Adipocyte (in vitro differentiated cells): ENCODE measurements at regions not wholly inside any gene's neighbourhood (a gene's known extent, or its start where the extent isn't known, plus 50 kb on each side); places are given as distances from the start of the nearest gene placed in this dataset.
A peak's percentile ranks its signal among the peaks of the same experiment; 100 is the strongest.

Source experiments
- DNase-seq: peaks from one replicate; pipeline ENCODE4 v3.0.0-alpha.2; 2015; ENCODE audit warnings: low read depth
- H3K27me3 ChIP-seq: replicated peaks from 2 replicates; pipeline ENCODE4 v1.7.0; 2013; ENCODE audit warnings: mild to moderate bottlenecking, low read length, moderate library complexity; ENCODE audit not compliant: control insufficient read depth, insufficient read depth
- H3K36me3 ChIP-seq: 2 replicates; pipeline ENCODE4 v1.7.0; 2013; ENCODE audit warnings: low read length, mild to moderate bottlenecking, moderate library complexity; ENCODE audit not compliant: control insufficient read depth, insufficient read depth, severe bottlenecking
- H3K4me1 ChIP-seq: 2 replicates; pipeline ENCODE4 v1.7.0; 2013; ENCODE audit warnings: mild to moderate bottlenecking, low read length, moderate library complexity; ENCODE audit not compliant: control insufficient read depth, insufficient read depth
- H3K4me3 ChIP-seq: 2 replicates; pipeline ENCODE4 v1.7.0; 2013; ENCODE audit warnings: mild to moderate bottlenecking, low read length, moderate library complexity
- H3K9ac ChIP-seq: 2 replicates; pipeline ENCODE4 v1.7.0; 2013; ENCODE audit warnings: mild to moderate bottlenecking, low read length, moderate library complexity
- H3K9me3 ChIP-seq: 2 replicates; pipeline ENCODE4 v1.7.0; 2013; ENCODE audit warnings: mild to moderate bottlenecking, low read length, moderate library complexity; ENCODE audit not compliant: control insufficient read depth

DNA sequence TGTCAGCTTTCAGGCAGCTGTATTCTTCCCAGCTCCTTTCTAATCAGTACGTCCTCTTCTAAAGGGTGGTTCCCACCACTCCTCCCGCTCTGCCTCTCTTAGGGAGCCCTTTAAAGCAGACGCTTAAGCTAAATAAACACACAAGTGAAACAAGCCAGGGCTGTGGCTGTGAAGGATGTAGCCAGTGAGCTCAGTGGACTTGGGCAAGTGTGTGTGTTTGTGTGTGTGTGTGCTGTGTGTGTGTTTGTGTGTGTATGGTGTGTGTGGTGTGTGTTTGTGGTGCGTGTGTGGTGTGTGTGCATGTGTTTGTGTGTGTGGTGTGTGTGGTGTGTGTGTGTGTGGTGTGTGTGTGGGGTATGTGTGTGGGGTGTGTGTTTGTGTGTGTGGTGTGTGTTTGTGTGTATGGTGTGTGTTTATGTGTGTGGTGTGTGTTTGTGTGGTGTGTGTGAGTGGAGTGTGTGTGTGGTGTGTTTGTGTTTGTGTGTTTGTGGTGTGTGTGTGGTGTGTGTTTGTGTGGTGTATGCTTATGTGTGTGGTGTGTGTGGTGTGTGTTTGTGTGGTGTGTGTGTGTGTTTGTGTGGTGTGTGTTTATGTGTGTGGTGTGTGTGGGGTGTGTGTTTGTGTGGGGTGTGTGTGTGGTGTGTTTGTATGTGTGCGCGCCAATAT lies 283.3 kb downstream of the PTTG2 start:
- peaks cover 4% of the 10 kb centered on the region for H3K9me3 ChIP-seq
- no peak for DNase-seq
- no peak overlapping the region for H3K4me3 ChIP-seq
- H3K27me3 ChIP-seq: no peaks in the 10 kb centered on the region
- no peak overlapping the region for H3K9ac ChIP-seq
- no peaks in the 10 kb centered on the region for H3K36me3 ChIP-seq
- H3K4me1 ChIP-seq: no peaks in the 10 kb centered on the region

DNA sequence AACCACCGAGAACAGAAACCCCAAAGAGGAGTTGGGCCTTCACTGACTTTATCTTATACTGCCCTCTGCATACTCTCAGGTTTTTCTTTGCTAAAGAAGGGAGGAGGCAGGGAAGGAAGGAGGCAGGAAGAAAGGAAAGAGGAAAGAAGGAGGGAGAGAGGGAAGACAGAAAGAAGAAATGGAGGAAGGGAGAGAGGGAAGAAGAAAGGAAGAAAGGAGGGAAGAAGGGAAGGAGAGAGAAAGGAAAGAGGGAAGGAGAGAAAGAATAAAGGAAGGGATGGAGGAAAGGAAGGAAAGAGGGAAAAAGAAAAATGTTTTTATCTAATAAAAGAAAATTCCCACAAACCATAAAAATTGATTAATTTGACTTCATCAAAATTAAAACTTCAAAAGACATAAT lies 294.6 kb downstream of the PTTG2 start:
- no peak for DNase-seq
- Histone ChIP-seq H3K4me3 (no peak overlapping the region), H3K36me3 (no peaks in the 10 kb centered on the region), H3K9ac (no peak overlapping the region), H3K9me3 (peaks cover 23% of the 10 kb centered on the region), H3K27me3 (no peaks in the 10 kb centered on the region), H3K4me1 (peaks cover 6% of the 10 kb centered on the region)

DNA sequence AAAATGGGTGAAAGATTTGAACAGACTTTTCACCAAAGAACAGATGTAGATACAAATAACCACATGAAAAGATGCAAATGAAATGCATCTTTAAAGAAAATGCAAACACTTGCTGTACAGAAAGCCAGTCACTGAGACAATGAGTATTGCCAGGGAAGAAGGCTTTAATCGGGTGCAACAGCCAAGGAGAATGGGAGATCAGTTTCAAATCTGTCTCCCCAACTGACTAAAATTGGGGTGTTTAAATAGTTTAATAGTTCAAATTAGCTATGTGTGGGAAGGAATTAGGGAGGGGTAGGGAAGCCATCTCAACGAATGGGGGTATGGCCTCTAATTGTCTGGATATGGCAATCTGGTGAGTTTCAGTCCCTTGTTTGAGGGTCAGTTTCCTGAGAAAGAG lies 295.4 kb downstream of the PTTG2 start:
- H3K9ac ChIP-seq: no peak overlapping the region
- no peaks in the 10 kb centered on the region for H3K36me3 ChIP-seq
- H3K27me3 ChIP-seq: no peaks in the 10 kb centered on the region
- no peak for DNase-seq
- H3K4me3 ChIP-seq: no peak overlapping the region
- peaks cover 11% of the 10 kb centered on the region for H3K4me1 ChIP-seq
- peaks cover 16% of the 10 kb centered on the region for H3K9me3 ChIP-seq

DNA sequence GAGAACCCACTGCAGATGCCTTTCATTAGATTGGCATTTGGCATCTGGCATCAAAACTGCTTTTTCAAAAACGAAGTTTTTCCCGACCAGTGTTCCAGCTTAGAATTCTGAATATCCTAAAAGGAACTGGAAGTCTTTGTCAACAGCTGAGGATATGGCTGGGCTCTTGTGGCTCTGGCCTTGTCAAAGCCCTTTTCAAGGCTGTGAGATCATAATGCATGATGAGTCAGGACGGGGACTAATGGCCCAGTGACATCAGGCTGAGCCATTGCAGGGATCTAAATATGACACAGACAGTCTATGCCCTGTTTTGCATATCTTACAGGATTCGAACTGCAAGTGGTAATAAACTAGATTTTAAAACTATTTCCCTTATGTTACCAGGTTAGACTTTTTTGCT lies 306.4 kb downstream of the PTTG2 start:
- no peak overlapping the region for H3K4me3 ChIP-seq
- peak; percentile 47 for DNase-seq
- no peaks in the 10 kb centered on the region for H3K4me1 ChIP-seq
- H3K9ac ChIP-seq: no peak overlapping the region
- H3K9me3 ChIP-seq: no peaks in the 10 kb centered on the region
- no peaks in the 10 kb centered on the region for H3K36me3 ChIP-seq
- no peaks in the 10 kb centered on the region for H3K27me3 ChIP-seq

DNA sequence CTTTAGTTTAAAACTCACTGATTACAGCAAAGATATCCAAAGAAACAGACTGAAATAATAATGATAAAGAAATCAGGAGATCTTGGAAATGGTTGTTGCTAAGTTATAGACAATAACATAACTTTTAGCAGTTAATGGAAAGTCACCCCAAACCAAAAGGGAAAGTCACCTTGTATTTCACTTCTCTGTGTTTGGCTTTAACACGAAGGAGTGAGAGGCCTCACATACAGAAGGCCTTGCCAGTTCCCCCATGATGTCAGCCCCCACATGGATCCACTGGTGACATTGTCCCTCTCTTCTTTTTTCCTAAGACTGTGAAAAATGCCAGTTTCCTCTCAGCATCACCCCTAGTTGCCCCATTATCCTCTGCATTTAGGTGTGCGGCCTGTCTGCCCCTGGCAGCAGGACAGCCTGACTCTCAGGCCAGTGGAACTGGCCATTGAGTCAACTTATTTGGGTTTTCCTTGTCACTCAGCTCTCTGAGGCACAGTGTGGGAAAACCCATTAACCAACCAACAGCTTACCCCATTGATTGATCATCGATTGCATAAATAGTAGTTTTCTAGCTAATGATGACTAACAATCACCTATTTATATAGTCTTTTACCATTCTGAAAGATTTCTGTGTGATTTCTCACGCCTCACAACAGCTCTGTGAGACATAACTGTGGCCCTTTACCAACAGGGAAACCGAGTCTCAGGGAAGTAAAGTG lies 308.1 kb downstream of the PTTG2 start:
- Histone ChIP-seq H3K9me3 (no peaks in the 10 kb centered on the region), H3K4me1 (no peaks in the 10 kb centered on the region), H3K27me3 (no peaks in the 10 kb centered on the region), H3K36me3 (no peaks in the 10 kb centered on the region), H3K4me3 (no peak overlapping the region), H3K9ac (no peak overlapping the region)
- DNase-seq: no peak

DNA sequence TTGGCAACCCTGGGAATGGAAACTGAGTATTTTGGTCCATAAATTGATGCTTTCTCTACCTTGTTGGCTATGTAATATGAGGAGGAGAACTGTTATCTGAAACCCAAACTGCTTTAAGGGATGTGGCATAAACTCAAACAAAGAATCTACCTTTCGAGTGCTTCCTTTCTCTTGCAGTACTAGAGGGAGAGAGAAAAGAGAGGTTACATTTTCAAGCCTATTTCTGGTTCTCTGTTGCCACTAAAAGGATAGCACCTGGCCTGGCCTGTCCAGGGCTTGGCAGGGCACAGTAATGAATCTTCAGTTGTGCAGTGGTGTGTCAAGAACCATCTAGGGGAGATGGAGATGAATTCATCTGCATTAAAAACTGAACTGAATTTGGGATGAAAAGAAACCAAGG lies 308.6 kb downstream of the PTTG2 start:
- H3K9me3 ChIP-seq: no peaks in the 10 kb centered on the region

DNA sequence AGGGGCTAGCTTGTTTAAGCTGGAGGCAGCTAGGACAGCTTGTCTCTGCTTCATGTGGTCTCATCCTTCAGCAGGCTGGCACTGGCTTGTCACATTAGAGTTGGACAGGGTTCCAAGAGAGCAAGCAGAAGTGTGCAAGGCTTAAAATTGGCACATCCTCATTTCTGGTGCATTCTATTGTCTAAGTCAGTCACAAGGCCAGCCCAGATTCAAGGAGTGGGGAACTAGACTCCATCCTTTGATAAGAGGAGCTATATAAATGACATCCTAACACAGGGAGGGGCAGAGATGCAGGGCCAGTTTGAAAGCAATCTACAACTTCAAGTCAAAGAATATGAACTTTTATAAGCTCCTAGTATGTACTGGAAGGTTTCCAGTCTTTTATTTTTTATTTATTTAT lies 313.2 kb downstream of the PTTG2 start:
- Histone ChIP-seq H3K36me3 (no peaks in the 10 kb centered on the region), H3K4me3 (no peak overlapping the region), H3K9ac (no peak overlapping the region), H3K4me1 (no peaks in the 10 kb centered on the region), H3K9me3 (no peaks in the 10 kb centered on the region), H3K27me3 (no peaks in the 10 kb centered on the region)
- no peak for DNase-seq

More for the DNA sequence above, 308.6 kb downstream of the PTTG2 start:
- no peak overlapping the region for H3K9ac ChIP-seq
- H3K4me1 ChIP-seq: no peaks in the 10 kb centered on the region
- no peak overlapping the region for H3K4me3 ChIP-seq
- no peaks in the 10 kb centered on the region for H3K36me3 ChIP-seq
- no peak for DNase-seq
- no peaks in the 10 kb centered on the region for H3K27me3 ChIP-seq

DNA sequence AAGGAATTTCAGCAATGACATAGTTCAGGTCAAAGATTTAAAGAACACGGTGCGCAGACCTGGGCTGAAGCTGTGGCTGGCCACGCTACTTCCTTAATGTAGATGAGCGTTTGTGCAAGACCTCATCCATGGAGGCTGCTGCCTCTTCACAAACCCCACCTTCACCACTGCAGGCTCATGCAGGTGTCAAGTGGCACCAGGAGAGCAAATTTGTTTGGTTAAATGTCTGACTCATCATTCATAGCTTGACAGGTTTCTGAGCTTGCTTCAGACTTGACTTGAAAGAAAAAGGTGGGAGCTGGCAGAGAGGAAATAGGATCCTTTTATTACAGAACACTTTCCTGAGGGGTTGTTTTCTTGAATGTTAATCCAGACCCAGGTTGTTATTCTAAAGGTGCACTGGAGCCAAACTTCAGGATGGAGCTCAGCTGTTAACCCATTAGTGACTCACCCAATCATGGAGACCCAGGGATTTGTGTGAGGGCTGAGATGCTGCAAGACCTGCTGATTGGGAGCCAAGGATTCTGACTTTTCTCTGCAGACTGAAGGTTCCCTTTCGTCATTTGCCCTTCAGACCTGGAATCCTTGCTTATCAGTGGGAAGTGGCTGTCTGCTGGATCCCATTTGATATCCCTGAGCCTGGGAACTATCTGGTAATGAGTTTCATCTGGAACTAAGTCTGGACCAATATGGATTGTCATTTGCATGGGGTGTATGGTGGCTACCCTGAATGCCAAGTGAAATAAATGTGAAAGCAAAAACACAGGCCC lies 315.3 kb downstream of the PTTG2 start:
- no peak overlapping the region for H3K4me3 ChIP-seq
- no peaks in the 10 kb centered on the region for H3K27me3 ChIP-seq
- no peaks in the 10 kb centered on the region for H3K4me1 ChIP-seq
- DNase-seq: no peak
- no peak overlapping the region for H3K9ac ChIP-seq
- no peaks in the 10 kb centered on the region for H3K9me3 ChIP-seq
- no peaks in the 10 kb centered on the region for H3K36me3 ChIP-seq

DNA sequence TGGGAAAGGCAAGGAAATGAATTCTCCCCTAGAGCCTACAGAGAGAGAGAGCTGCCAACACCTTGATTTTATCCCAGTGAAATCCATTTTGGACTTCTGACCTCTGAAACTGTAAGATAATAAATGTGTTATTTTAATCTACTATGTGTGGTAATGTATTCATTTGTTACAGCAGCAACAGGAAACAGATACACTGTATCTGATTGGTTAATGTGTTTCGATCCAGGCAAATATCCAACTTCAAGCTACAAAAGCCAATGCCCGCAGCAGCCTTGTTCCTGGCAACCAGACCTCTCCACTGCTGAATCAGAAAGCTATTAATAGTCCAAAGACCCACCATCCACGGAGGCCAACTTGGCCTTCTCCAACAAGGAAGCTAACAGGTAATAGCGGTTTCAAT lies 318.1 kb downstream of the PTTG2 start:
- Histone ChIP-seq H3K27me3 (no peaks in the 10 kb centered on the region), H3K36me3 (no peaks in the 10 kb centered on the region), H3K9ac (no peak overlapping the region), H3K4me3 (no peak overlapping the region), H3K4me1 (peaks cover 10% of the 10 kb centered on the region), H3K9me3 (no peaks in the 10 kb centered on the region)
- no peak for DNase-seq

DNA sequence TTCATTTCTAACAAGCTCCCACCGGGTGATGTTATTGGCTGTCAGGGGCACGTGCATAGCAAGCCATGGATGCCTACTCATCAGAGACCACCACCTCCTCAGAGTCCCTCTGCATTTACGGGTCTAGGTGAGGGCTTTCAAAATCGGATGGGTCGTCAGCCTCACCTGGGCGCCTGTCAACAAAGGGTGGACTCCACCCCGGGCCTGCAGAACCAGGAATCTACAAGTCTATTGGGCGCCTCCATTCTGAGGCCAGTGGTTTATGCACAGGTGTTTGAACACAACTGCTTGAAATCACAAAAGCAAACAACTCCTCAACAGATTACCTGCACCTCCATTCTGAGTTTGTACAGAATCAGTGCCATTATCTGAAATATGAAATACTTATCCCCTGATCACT lies 318.9 kb downstream of the PTTG2 start:
- H3K36me3 ChIP-seq: no peaks in the 10 kb centered on the region
- no peak overlapping the region for H3K4me3 ChIP-seq
- DNase-seq: no peak
- H3K9ac ChIP-seq: no peak overlapping the region
- H3K9me3 ChIP-seq: no peaks in the 10 kb centered on the region
- no peaks in the 10 kb centered on the region for H3K27me3 ChIP-seq
- peaks cover 10% of the 10 kb centered on the region for H3K4me1 ChIP-seq

DNA sequence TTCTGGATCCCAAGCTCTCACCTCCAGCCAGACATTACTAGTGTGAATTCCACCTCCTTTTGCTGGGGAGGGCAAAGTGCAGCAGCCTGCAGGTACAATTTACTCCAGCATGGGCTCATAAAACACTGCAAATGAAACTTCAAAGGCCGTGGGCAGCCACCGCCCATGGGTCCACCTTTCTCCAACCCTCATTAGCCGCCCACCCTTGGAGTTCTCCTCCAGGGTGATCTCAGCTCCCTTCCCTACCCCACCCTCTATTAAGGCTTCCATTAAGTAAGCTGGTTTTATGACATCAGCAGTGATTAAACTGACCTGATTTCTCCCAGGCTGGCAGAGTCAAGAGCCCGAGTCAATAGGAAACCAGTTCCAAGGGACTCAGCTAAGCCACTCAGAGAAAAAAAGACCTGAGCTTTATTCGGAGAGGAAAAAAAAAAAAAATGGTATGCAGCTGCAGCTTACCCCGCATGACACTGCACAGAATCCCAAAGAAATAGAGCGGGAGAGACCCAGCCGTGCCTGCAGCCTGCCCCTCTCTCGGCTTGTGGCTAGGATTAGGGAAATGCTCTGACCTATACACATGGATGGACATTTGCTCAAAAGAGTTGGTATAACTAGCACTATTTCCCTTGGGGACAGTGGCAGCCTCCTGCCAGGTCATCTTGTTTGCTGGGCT lies 319.6 kb downstream of the PTTG2 start:
- Histone ChIP-seq H3K27me3 (no peaks in the 10 kb centered on the region), H3K36me3 (no peaks in the 10 kb centered on the region), H3K9ac (no peak overlapping the region), H3K4me1 (peaks cover 10% of the 10 kb centered on the region), H3K4me3 (no peak overlapping the region), H3K9me3 (no peaks in the 10 kb centered on the region)
- no peak for DNase-seq
